D341Med (cell line): ENCODE measurements at regions not wholly inside any gene's neighbourhood (a gene's known extent, or its start where the extent isn't known, plus 50 kb on each side); places are given as distances from the start of the nearest gene placed in this dataset.
A peak's percentile ranks its signal among the peaks of the same experiment; 100 is the strongest.

Experiments
- DNase-seq: peaks from one replicate; pipeline ENCODE4 v3.0.0; 2012; ENCODE audit warnings: low spot score

DNA sequence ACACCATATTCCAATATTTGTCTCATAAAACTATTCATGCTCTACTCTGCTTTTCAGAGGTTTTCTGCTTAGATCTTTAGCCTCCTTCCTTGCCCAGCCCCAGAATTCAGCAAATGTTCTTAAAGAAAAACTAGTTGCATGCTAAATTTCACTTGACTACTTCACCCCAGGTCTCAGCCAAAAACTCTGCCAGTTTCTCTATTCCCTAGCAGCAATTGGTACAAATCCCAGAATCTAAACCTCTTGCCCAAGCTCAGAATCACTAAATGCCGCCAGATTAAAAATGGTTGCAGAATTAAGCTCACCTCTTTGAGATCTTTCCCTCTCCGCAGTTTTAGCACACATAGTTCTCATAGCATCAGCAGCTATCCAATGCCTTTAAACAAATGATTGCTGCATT lies 331.2 kb upstream of the SMARCA2 start:
- DNase-seq: no peak

DNA sequence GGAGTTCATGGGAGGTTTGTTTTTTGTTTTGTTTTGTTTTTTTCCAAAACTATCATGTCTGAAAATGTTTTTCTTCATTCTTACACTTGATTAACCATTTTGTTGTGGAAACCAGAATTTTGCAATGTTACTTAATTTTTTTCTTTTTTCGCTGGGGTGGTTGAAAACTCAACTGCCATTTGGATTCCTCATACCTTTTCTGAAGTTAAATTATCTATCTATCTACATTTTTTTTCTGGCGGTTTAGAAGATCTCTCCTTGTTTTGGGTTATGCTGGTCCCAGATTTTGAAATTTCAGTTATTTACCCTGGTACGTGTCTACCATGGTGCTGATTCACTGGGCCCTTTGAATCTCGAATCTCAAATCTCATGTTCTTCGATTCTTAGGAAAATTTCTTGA lies 316.2 kb upstream of the SMARCA2 start:
- no peak for DNase-seq

- DNase-seq: no peak
Measured at GRCh38 chr9:1701113-1701512, 314.0 kb upstream of the SMARCA2 start.

DNA sequence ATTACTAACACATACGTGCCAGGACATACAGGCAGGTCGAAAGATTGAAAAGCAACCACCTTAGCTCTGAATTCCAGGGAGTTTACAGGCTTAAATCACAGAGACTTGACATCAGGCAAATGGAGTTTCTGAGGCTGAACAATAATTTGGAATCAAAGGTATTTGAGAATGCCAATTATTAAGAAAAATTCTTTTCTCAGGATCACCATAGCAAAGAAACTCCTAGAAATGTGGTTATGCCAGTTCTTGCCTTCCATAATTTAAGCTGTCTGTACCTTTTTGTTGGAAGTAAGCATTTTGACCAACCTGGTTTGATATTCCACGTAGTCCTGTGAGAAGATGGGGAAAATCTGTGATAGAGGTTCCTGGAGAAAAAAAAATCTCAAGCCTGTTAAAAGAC lies 312.4 kb upstream of the SMARCA2 start:
- DNase-seq: no peak

DNA sequence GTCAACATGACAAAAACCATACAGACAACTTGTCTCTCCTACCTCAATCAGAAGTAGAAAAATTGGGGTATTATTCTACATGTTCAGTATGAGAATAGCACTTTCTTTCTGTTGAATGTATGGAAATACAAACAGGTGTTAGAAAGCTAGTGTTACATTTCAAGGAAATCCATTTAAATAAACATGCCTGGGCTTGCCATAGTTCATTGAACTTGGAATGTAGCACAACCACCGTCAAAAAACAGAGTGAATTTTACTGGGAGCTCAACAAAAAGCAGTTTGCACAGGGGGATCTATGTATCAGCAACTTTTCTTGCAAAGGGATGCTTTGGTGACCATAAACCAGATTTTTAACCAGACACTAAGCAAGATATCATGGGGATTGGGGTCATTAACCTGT lies 307.9 kb upstream of the SMARCA2 start:
- DNase-seq: no peak

DNA sequence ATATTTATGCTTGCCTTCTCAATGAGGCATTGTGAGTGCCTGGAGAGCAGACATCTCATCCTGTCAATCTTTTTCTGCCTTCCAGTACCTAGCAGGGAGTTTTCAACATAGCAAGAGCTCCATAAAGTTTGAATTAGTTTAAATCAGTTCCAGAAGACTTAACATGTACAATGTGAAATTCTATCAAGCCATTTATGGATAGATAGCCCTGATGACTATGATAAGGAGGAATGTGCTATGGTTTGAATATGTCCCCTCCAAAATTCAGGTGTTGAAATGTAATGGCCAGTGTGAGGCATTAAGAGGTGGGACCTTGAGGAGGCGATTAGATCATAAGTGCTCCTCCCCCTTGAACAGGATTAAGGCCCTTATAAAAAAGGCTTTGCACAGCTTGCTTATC lies 306.9 kb upstream of the SMARCA2 start:
- DNase-seq: no peak

DNA sequence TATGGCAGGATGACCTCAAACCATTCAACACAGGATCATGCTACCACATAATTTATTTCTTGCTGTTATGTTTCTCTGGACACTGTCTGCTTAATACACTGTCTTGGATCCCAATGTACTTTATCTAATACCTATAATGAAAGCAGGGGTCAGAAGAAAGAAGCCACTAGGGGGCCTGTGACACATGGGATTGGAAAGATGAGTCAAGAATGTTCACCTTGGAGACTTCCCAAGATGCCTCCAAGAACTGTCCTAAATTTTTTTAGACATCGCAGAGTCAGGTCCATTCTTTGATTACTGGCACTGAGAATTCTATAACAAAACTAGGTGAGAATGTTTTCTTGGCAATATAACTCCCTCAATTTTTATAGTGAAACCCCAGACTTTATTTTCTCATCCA lies 305.8 kb upstream of the SMARCA2 start:
- no peak for DNase-seq

DNA sequence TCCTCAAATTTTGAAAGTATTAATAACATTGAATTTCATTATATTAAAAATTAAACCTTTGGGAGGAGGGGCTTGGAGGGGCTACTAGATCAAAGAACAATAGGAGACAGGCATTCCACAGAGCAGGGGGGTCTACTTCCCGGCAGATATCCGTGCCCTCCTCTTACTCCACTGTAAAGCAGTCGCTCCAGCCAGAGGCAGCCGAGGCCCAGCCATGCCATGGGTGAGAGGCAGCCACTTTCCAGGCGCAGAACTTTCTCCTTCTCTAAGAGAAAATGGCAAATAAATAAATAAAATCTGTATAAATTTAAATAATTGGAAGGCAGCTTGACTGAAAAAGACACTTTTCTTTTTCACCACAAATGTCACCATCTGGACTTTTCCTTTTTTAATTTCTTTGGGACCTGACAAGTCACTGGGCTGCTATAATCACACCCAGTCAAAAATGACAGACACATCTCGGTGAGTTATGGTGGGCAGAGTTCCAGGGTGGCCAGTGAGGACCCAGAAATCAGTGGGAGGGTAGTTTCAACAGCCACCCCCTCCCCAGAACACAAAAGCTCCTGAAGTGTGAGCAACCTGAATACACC lies 302.2 kb upstream of the SMARCA2 start:
- DNase-seq: no peak

GRCh38 chr9:1713841-1714240 lies 301.3 kb upstream of the SMARCA2 start:
- DNase-seq: no peak

- DNase-seq: no peak
Measured at GRCh38 chr9:1717882-1718281, 297.3 kb upstream of the SMARCA2 start.

GRCh38 chr9:1718836-1719235 lies 296.3 kb upstream of the SMARCA2 start:
- no peak for DNase-seq

DNA sequence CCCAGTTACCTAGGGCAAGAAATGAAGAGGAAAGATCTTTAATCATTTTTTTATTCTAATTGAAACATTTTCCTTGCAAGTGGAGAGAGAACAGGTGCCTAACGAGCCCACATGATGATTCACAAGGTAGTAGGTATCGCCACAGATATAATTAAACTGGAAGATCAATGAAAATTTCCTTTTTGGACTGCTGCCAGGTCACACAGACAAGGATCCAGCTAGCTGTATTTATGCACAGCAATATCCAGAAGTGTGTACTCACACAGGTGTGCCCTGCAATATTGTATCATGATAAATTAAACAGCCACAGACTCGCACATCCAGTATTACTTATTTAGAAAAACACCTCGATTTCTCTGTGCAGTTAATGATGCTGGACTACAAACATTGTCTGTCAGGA lies 294.0 kb upstream of the SMARCA2 start:
- DNase-seq: no peak

GRCh38 chr9:1722404-1722803 lies 292.7 kb upstream of the SMARCA2 start:
- no peak for DNase-seq

- no peak for DNase-seq
Measured at GRCh38 chr9:1723522-1724015, 291.6 kb upstream of the SMARCA2 start.

GRCh38 chr9:1726993-1727759 lies 288.0 kb upstream of the SMARCA2 start:
- peak; percentile 47 for DNase-seq

GRCh38 chr9:1729631-1730030 lies 285.5 kb upstream of the SMARCA2 start:
- no peak for DNase-seq

GRCh38 chr9:1732670-1733069 lies 282.5 kb upstream of the SMARCA2 start:
- DNase-seq: peak; percentile 42

DNA sequence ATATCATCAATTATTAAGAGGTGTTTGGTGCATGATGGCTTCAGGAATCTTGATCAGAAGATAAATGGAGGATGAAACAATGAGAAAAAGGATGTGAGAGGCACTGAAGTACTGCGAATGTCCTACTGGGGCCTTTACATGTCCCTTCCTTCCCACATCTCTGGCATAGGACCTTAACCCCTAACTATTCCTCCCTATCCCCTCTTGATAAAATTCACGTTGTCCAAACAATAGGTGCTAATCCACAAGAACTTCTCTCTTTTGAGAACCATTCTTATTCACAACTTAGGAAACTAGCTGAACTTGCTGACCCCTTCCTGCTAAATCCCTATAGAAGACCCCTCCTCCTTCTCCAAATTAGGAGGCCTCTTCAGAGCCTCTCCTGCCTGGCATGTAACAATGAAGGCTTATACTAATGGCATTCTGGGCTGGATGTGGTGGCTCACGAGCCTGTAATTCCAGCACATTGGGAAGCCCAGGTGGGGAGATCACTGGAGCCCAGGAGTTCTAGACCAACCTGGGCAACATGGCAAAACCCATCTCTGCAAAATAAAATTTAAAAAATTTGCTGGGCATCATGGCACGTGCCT lies 276.5 kb upstream of the SMARCA2 start:
- no peak for DNase-seq

DNA sequence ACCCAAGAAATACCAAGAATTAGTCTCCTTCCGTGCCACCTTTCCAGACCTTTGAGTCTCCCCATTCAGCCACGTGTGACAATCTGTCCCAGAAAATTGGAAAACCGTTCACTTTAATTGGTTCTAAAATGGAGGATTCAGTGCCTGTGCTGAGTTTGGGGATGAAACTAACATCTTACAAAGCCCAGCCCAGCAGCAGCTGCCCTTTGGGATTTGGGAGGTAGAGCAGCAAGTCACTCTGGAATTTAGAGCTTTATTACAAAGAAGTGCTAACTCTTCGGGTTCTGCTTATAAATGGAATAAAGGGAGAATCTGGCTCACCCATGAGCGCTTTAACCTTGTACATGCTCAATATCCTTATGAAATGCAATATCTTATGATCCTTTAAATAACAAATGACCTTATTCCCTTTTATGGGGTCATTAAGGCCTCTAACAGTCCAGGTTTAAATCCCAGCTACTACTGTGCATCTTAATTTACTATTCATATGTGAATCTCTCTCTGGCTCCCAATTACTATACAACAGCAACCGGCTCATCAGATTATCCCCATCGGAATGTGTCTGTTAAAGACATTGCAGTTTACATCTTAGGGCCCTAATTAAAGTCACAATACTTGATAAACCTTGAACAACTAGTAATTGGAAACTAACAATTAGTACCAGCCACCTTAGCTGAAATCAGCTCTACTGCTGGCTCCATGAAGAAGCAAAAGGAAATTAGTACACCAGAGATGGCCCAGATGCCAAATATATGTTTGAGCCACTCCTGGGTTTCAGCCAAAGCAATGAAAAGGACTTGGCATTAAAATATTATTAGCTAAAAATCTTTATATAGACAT lies 271.8 kb upstream of the SMARCA2 start:
- DNase-seq: no peak

DNA sequence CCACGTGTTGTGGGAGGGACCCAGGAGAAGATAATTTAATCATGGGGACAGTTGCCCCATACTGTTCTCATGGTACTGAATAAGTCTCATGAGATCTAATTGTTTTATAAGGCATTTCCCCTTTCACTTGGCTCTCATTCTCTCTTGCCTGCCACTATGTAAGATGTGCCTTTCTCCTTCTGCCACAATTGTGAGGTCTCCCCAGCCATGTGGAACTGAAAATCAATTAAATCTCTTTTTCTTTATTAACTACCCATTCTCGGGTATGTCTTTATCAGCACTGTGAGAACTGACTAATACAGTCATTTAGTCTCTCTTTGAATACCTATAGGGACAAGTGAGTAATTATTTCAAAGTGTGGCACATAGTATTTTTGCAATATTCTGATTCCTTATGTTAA lies 269.2 kb upstream of the SMARCA2 start:
- DNase-seq: no peak

GRCh38 chr9:1747417-1747967 lies 267.7 kb upstream of the SMARCA2 start:
- DNase-seq: no peak

DNA sequence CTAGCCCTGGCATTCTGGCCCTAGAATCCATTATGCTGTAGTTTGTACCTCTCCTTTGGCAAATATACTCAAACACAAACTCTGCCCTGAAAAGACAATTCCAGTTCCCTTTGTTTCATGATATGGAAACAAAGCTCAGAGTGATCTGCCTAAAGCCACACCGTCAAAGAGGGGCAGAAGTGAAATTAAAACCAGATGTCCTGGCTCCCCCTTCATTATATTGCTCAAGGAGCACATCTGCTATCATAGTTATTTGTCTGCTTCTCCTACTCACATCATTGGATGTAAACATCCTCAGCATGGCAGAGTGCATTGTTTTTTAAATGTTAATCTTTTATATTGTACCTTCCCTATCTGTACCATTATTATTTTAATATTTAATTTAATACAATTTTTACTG lies 266.7 kb upstream of the SMARCA2 start:
- DNase-seq: no peak
